Sigmoid colon (tissue), 6 donors: ENCODE measurements at regions not wholly inside any gene's neighbourhood (a gene's known extent, or its start where the extent isn't known, plus 50 kb on each side); places are given as distances from the start of the nearest gene placed in this dataset.

Experiments
- DNase-seq: peaks from one replicate; pipeline ENCODE4 v3.0.0-alpha.2; 2019
- H3K27ac ChIP-seq, 4 donors: fragments of 200-600 bp; sonication (generic); one replicate each; pipeline ENCODE4 v1.5.1; 2016 to 2019; ENCODE audit warnings: mild to moderate bottlenecking in 1 of 4
- H3K27me3 ChIP-seq, 3 donors: fragments of 200-600 bp; sonication (generic); one replicate each; pipeline ENCODE4 v1.5.1; 2019; ENCODE audit warnings: mild to moderate bottlenecking in 1 of 3
- H3K36me3 ChIP-seq, 4 donors: fragments of 200-600 bp; sonication (generic); one replicate each; pipeline ENCODE4 v1.5.1; 2016 to 2019
- H3K4me1 ChIP-seq, 4 donors: fragments of 200-600 bp; sonication (generic); one replicate each; pipeline ENCODE4 v1.5.1; 2017 to 2019
- H3K4me3 ChIP-seq, 4 donors: fragments of 200-600 bp; sonication (generic); one replicate each; pipeline ENCODE4 v1.5.1; 2017 to 2019; ENCODE audit warnings: mild to moderate bottlenecking in 2 of 4, moderate library complexity in 1 of 4
- H3K9me3 ChIP-seq, 4 donors: fragments of 200-600 bp in 3 of 4; sonication (generic) in 3 of 4; one replicate each; pipeline versions ENCODE4 v1.5.1 to v1.6.1; 2013 to 2019
- EP300 ChIP-seq, 4 donors: sonication (generic); formaldehyde crosslinking; IDR thresholded peaks; one replicate each; pipeline ENCODE4 v1.6.1; 2017; ENCODE audit warnings: antibody characterized with exemption in 4 of 4
- POLR2A ChIP-seq, 2 donors: fragments of 450-650 bp; IDR thresholded peaks; one replicate each; pipeline ENCODE4 v1.6.1; 2016; ENCODE audit warnings: antibody characterized with exemption in 2 of 2, mild to moderate bottlenecking in 2 of 2, moderate library complexity in 2 of 2
- POLR2AphosphoS5 ChIP-seq, 4 donors: sonication (generic); formaldehyde crosslinking; IDR thresholded peaks; one replicate each; pipeline ENCODE4 v1.6.1; 2017; ENCODE audit warnings: antibody characterized with exemption in 4 of 4
- WGBS, 2 donors: extraction: QIAGEN DNeasy Blood & Tissue Kit; methylation state at CpG; one replicate each; pipeline ENCODE4 v1.1.7; 2013; 5-methylcytosine and 5-hydroxymethylcytosine counted together
- intact Hi-C: fragments of 100-400 bp; cut with DNase I; formaldehyde crosslinking; loops from one replicate; pipeline ENCODE4 v1.15.1; 2023
- TF ChIP-seq, protein P1 (sequence below), 4 experiments: fragments of 450-650 bp in 3 of 4; fragments of 200-600 bp in 1 of 4; IDR thresholded peaks; one replicate each; pipeline ENCODE4 v1.5.1; 2016 to 2019; ENCODE audit warnings: antibody characterized with exemption in 4 of 4, mild to moderate bottlenecking in 3 of 4, moderate library complexity in 2 of 4
- donor health status: healthy with polysubstance abuse.
- donor health status: healthy.

DNA sequence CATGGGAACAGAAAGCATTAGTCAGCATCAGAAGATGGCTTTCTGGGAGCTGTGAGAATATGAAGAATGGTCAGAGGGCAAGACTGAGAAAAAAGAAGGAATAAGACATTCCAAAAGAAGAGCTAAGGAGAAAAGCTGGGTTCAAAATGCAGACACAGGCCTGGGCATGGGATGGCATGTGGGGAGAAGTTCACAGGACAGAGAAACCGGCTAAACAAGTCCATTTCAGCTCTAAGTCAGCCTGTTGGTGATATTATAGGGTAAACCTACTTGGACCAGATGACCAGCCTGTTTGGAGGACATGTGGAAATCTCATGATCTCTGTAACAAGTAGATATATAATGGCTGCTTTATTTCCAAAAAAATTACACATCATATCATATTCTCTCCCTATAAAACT, 91.7 kb upstream of the MEIS1 start:
- Histone ChIP-seq H3K4me3 (no peak overlapping the region), H3K9me3 (no peaks in the 10 kb centered on the region), H3K27me3 (no peaks in the 10 kb centered on the region), H3K36me3 (no peaks in the 10 kb centered on the region), H3K4me1 (no peaks in the 10 kb centered on the region), H3K27ac (no peak overlapping the region)
- 57 to 83% methylated on average over 1 of the region's 1 CpG for WGBS, 2 donors
- no peak for DNase-seq
- intact Hi-C loops = no loop called here
- TF ChIP-seq EP300 (IDR thresholded peaks at IDR 0.05) (no peak), POLR2AphosphoS5 (IDR thresholded peaks at IDR 0.05) (no peak), POLR2A (IDR thresholded peaks at IDR 0.05) (no peak)
- TF ChIP-seq, protein P1, sequence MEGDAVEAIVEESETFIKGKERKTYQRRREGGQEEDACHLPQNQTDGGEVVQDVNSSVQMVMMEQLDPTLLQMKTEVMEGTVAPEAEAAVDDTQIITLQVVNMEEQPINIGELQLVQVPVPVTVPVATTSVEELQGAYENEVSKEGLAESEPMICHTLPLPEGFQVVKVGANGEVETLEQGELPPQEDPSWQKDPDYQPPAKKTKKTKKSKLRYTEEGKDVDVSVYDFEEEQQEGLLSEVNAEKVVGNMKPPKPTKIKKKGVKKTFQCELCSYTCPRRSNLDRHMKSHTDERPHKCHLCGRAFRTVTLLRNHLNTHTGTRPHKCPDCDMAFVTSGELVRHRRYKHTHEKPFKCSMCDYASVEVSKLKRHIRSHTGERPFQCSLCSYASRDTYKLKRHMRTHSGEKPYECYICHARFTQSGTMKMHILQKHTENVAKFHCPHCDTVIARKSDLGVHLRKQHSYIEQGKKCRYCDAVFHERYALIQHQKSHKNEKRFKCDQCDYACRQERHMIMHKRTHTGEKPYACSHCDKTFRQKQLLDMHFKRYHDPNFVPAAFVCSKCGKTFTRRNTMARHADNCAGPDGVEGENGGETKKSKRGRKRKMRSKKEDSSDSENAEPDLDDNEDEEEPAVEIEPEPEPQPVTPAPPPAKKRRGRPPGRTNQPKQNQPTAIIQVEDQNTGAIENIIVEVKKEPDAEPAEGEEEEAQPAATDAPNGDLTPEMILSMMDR (IDR thresholded peaks at IDR 0.05) = no peak

DNA sequence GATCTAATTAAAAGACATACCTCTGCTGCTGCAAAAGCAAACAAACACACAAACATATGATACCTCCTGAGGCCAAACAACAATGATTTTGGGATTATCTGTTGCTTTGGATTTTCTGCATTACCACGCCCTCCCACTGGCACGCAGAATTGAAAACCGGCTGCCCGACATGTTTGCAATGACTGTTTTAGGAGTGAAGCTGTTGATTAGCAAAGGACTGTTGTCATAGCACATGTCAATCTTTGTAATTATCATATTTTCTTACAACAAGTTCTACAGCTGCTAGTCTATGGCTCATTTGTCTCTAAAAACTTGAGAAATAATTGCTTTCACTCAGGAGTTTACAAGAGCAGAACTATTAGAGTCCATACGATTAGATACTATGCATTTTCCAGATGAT, 94.4 kb upstream of the MEIS1 start:
- H3K9me3 ChIP-seq = no peaks in the 10 kb centered on the region
- no peak for DNase-seq
- TF ChIP-seq POLR2A (IDR thresholded peaks at IDR 0.05) (no peak), EP300 (IDR thresholded peaks at IDR 0.05) (no peak)
- H3K4me1 ChIP-seq = no peaks in the 10 kb centered on the region
- no peak overlapping the region for H3K4me3 ChIP-seq
- no peak overlapping the region for H3K27ac ChIP-seq
- WGBS, 2 donors = 86 to 90% methylated on average over 5 of the region's 5 CpGs
- no peaks in the 10 kb centered on the region for H3K27me3 ChIP-seq
- intact Hi-C loops = no loop called here
- H3K36me3 ChIP-seq = no peaks in the 10 kb centered on the region

DNA sequence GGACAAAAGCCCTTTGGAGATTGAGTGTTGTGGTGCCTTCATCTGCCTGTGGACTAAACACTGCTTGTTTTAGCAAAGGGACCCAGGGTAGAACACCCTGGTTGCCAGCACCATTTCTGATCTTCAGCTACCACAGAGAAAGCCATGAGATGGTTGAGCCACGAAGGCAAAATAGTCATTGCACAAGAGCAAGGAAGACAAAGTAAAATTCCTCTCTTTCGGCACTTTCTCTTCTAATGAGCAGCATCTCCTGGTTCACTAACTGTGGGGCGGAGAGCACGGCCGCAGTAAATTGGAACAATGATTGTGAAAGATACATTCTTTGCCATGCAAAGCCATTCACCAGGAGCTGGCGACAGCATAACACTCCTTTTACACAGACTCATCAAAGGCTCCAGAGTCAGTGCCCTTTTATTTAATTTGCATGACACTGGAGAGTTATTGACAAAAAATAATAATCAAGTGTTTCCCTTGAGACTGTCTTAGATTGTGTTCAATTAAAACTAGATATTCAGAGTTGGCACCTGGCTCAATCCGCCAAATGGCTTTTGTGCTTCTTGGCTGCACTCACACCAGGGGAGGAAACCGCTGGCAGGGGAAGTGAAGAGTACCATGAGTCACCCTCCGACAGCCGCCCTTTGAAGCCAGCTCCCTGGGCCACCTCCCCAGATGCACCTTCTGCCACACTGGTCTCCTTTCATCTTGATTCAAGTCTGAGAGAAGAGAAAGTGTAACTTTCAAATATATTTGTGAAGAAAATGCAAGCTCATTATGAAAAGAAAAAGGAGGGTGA, 100.5 kb upstream of the MEIS1 start:
- Histone ChIP-seq H3K4me1 (no peaks in the 10 kb centered on the region), H3K4me3 (no peak overlapping the region), H3K27me3 (no peaks in the 10 kb centered on the region), H3K27ac (no peak overlapping the region), H3K9me3 (no peaks in the 10 kb centered on the region), H3K36me3 (no peaks in the 10 kb centered on the region)
- intact Hi-C loops = no loop called here
- TF ChIP-seq POLR2A (IDR thresholded peaks at IDR 0.05) = no peak
- no peak for TF ChIP-seq POLR2AphosphoS5 (IDR thresholded peaks at IDR 0.05)
- TF ChIP-seq, protein P1 (IDR thresholded peaks at IDR 0.05) = no peak
- TF ChIP-seq EP300 (IDR thresholded peaks at IDR 0.05) = no peak
- WGBS, 2 donors = 78 to 87% methylated on average over 10 of the region's 10 CpGs
- no peak for DNase-seq

DNA sequence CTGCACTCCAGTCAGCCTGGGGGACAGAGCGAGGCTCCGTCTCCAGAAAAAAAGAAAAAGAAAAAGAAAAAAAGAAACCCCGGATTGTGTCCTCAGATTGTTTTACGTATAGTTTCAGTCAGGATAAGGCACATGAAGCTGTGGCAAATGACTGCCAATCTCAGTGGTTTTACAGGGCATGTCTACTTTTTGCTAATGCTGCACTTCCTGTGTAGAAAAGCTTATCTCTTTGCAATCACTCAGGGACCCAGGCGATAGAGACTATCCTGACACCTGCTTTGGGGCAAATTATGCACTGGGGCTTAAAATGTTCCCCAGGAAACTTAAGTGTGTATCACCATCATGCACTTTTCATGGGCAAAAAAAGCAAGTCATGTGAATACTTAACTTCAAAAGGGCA, 103.7 kb upstream of the MEIS1 start:
- Histone ChIP-seq H3K9me3 (no peaks in the 10 kb centered on the region), H3K4me3 (no peak overlapping the region), H3K4me1 (no peaks in the 10 kb centered on the region), H3K36me3 (no peaks in the 10 kb centered on the region), H3K27me3 (no peaks in the 10 kb centered on the region), H3K27ac (no peak overlapping the region)
- 86 to 92% methylated on average over 5 of the region's 5 CpGs for WGBS, 2 donors
- intact Hi-C loops = no loop called here
- no peak for DNase-seq
- no peak for TF ChIP-seq POLR2A (IDR thresholded peaks at IDR 0.05)
- no peak for TF ChIP-seq POLR2AphosphoS5 (IDR thresholded peaks at IDR 0.05)
- TF ChIP-seq EP300 (IDR thresholded peaks at IDR 0.05) = no peak

DNA sequence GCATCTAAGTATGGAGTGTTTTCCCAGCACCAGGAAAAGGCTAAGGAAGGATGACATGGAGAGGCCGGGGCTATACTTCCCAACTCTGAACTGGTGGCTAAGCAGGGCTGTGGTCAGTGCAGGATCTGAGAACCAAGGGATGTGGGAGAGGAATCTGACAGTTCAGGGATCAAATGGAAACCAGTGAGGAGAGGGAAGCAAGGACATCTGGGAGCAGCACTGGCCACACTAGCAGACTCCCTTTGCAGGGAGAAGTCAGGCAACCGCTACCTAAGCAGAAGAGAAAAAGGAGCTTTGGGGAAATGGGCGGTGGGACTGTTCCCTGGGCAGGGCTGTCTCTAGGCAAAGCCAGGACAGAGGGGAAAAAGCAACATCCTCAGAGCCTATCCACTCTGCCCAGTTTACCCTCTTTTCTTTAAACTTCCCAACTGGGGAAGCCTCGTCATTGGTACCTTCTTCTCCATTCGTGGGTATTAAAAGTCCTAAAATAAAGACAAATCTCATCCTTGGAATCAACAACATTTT, 105.8 kb upstream of the MEIS1 start:
- WGBS, 2 donors = 77 to 87% methylated on average over 5 of the region's 5 CpGs

More for the DNA sequence above, 105.8 kb upstream of the MEIS1 start:
- H3K9me3 ChIP-seq = no peaks in the 10 kb centered on the region
- H3K4me1 ChIP-seq = peaks cover 0 to 9% (median under 1%) of the 10 kb centered on the region in 4 donors
- intact Hi-C loops = no loop called here
- no peak overlapping the region for H3K4me3 ChIP-seq
- DNase-seq = no peak
- TF ChIP-seq POLR2A (IDR thresholded peaks at IDR 0.05) (no peak), EP300 (IDR thresholded peaks at IDR 0.05) (no peak), POLR2AphosphoS5 (IDR thresholded peaks at IDR 0.05) (no peak)
- TF ChIP-seq, protein P1 (IDR thresholded peaks at IDR 0.05) = no peak
- H3K27ac ChIP-seq = no peak overlapping the region
- no peaks in the 10 kb centered on the region for H3K27me3 ChIP-seq
- no peaks in the 10 kb centered on the region for H3K36me3 ChIP-seq
